GM23338 (cell line): ENCODE measurements at regions not wholly inside any gene's neighbourhood (a gene's known extent, or its start where the extent isn't known, plus 50 kb on each side); places are given as distances from the start of the nearest gene placed in this dataset.

Experiments
- ATAC-seq: fragments of 200-7000 bp; cut with Tn5 transposase; 3 replicates; pipeline ENCODE4 v1.9.1; 2020
- DNase-seq: peaks from one replicate; pipeline ENCODE4 v3.0.0-alpha.2; 2015; ENCODE audit warnings: low spot score
- H2AFZ ChIP-seq: fragments of 200-600 bp; sonication (generic); 2 replicates; pipeline ENCODE4 v1.8.0; 2016; ENCODE audit warnings: antibody characterized with exemption, mild to moderate bottlenecking, moderate library complexity
- H3F3A ChIP-seq: fragments of 200-600 bp; sonication (generic); replicated peaks from 2 replicates; pipeline ENCODE4 v1.8.0; 2017; ENCODE audit warnings: antibody characterized with exemption, mixed run types, low read depth
- H3K27ac ChIP-seq: fragments of 200-600 bp; sonication (generic); 2 replicates; pipeline ENCODE4 v1.6.1; 2016; ENCODE audit warnings: low read depth
- H3K27me3 ChIP-seq: fragments of 200-600 bp; sonication (generic); 2 replicates; pipeline ENCODE4 v1.8.0; 2016; ENCODE audit warnings: mild to moderate bottlenecking, mixed run types, moderate library complexity; ENCODE audit not compliant: insufficient read depth
- H3K36me3 ChIP-seq: fragments of 200-600 bp; sonication (generic); 2 replicates; pipeline ENCODE4 v1.8.0; 2016; ENCODE audit warnings: mild to moderate bottlenecking; ENCODE audit not compliant: insufficient read depth
- H3K4me1 ChIP-seq: fragments of 200-600 bp; sonication (generic); 2 replicates; pipeline ENCODE4 v1.8.0; 2016; ENCODE audit warnings: mild to moderate bottlenecking, moderate library complexity; ENCODE audit not compliant: insufficient read depth
- H3K4me2 ChIP-seq: fragments of 200-600 bp; sonication (generic); 2 replicates; pipeline ENCODE4 v1.7.1; 2017; ENCODE audit warnings: mixed run types
- H3K4me3 ChIP-seq: fragments of 200-600 bp; sonication (generic); 2 replicates; pipeline ENCODE4 v1.6.1; 2016; ENCODE audit warnings: mixed run types
- H3K79me2 ChIP-seq: fragments of 200-600 bp; sonication (generic); replicated peaks from 2 replicates; pipeline ENCODE4 v1.8.0; 2017; ENCODE audit warnings: mild to moderate bottlenecking; ENCODE audit not compliant: insufficient read depth
- H3K9me2 ChIP-seq: fragments of 200-600 bp; sonication (generic); 2 replicates; pipeline ENCODE4 v1.8.0; 2017; ENCODE audit not compliant: insufficient read depth
- H4K20me1 ChIP-seq: fragments of 200-600 bp; sonication (generic); replicated peaks from 2 replicates; pipeline ENCODE4 v1.8.0; 2017; ENCODE audit warnings: mild to moderate bottlenecking; ENCODE audit not compliant: insufficient read depth
- H3K27ac Mint-ChIP-seq: 2 replicates; pipeline ENCODE4 v1.8.0; 2020; ENCODE audit warnings: inconsistent platforms, mild to moderate bottlenecking, moderate library complexity, mixed read lengths
- H3K27me3 Mint-ChIP-seq: 3 replicates; pipeline ENCODE4 v1.8.0; 2022; ENCODE audit warnings: low read depth, mild to moderate bottlenecking, moderate library complexity, mixed read lengths, inconsistent platforms; ENCODE audit not compliant: insufficient read depth, poor library complexity
- H3K36me3 Mint-ChIP-seq: 3 replicates; pipeline ENCODE4 v1.8.0; 2021; ENCODE audit warnings: low read depth, mild to moderate bottlenecking, inconsistent platforms, moderate library complexity, mixed read lengths
- H3K4me1 Mint-ChIP-seq: 3 replicates; pipeline ENCODE4 v1.8.0; 2020; ENCODE audit warnings: mild to moderate bottlenecking, inconsistent platforms, mixed read lengths
- H3K4me3 Mint-ChIP-seq: 3 replicates; pipeline ENCODE4 v1.8.0; 2021; ENCODE audit warnings: moderate library complexity, mild to moderate bottlenecking, inconsistent platforms, mixed read lengths
- H3K9me3 Mint-ChIP-seq: 3 replicates; pipeline ENCODE4 v1.8.0; 2020; ENCODE audit warnings: moderate library complexity, mild to moderate bottlenecking, inconsistent platforms, mixed read lengths
- CREB1 ChIP-seq: fragments of 250-450 bp; sonication (Bioruptor Pico); IDR thresholded peaks from 2 replicates; pipeline ENCODE4 v1.5.0; 2020; ENCODE audit warnings: low read depth, mild to moderate bottlenecking, moderate library complexity
- EZH2 ChIP-seq: fragments of 200-600 bp; sonication (generic); IDR thresholded peaks from one replicate; pipeline ENCODE4 v1.8.0; 2017; ENCODE audit warnings: antibody characterized with exemption, mild to moderate bottlenecking, low read depth; ENCODE audit not compliant: unreplicated experiment
- EZH2phosphoT487 ChIP-seq: fragments of 200-600 bp; sonication (generic); IDR thresholded peaks from one replicate; pipeline ENCODE4 v1.8.1; 2018; ENCODE audit warnings: antibody characterized with exemption; ENCODE audit not compliant: unreplicated experiment
- JUNB ChIP-seq: IDR thresholded peaks from one replicate; pipeline ENCODE4 v1.6.1; 2016; ENCODE audit warnings: antibody characterized with exemption; ENCODE audit not compliant: unreplicated experiment
- NANOG ChIP-seq: IDR thresholded peaks from 2 replicates; pipeline ENCODE4 v1.6.1; 2016; ENCODE audit warnings: antibody characterized with exemption, borderline replicate concordance
- POLR2AphosphoS5 ChIP-seq: IDR thresholded peaks from 2 replicates; pipeline ENCODE4 v1.6.1; 2016; ENCODE audit warnings: antibody characterized with exemption, low read depth
- STAT1 ChIP-seq: IDR thresholded peaks from one replicate; pipeline ENCODE4 v1.6.1; 2016; ENCODE audit warnings: antibody characterized with exemption; ENCODE audit not compliant: unreplicated experiment
- ZNF114 ChIP-seq: fragments of 250-450 bp; sonication (Bioruptor Pico); IDR thresholded peaks from 2 replicates; pipeline ENCODE4 v1.5.0; 2020; ENCODE audit warnings: mild to moderate bottlenecking, moderate library complexity
- ZNF331 ChIP-seq: fragments of 250-450 bp; sonication (Bioruptor Pico); IDR thresholded peaks from 2 replicates; pipeline ENCODE4 v1.5.0; 2020; ENCODE audit warnings: low read depth, mild to moderate bottlenecking, moderate library complexity
- TF ChIP-seq, protein P1 (sequence below), 2 experiments: fragments of 200-600 bp in 1 of 2; sonication (generic) in 1 of 2; conservative IDR thresholded peaks; 2 replicates each; pipeline versions ENCODE4 v1.5.1 to v1.6.1; 2016 to 2017; ENCODE audit warnings: antibody characterized with exemption in 2 of 2, low read depth in 2 of 2, mild to moderate bottlenecking in 2 of 2, moderate library complexity in 1 of 2
- TF ChIP-seq, protein P2 (sequence below): IDR thresholded peaks from one replicate; pipeline ENCODE4 v1.6.1; 2018; ENCODE audit warnings: antibody characterized with exemption; ENCODE audit not compliant: unreplicated experiment
- TF ChIP-seq, protein P3 (sequence below): IDR thresholded peaks from 2 replicates; pipeline ENCODE4 v1.6.1; 2016; ENCODE audit warnings: antibody characterized with exemption

DNA sequence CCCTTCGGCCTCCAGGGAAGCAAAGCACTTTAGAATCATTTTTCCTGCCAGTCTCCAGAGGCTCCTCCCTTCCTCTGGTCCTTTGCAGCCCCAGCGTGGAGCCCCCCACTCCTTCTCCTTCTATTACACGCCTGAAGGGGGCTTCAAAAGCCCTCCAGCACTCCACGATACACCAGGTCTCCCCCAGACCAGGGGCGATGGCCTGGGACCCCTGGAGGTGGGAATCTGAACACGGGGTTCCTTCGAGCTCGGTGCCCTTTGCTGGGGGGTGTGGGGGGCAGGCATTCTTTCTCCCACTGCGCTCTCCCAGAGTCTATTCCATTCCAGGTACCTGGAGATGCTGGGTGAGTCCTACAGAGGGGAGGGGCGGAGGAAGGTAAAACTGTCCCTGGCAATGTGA lies 97.6 kb downstream of the HMX1 start (continued):
- TF ChIP-seq EZH2, result no peak
- TF ChIP-seq, protein P1, sequence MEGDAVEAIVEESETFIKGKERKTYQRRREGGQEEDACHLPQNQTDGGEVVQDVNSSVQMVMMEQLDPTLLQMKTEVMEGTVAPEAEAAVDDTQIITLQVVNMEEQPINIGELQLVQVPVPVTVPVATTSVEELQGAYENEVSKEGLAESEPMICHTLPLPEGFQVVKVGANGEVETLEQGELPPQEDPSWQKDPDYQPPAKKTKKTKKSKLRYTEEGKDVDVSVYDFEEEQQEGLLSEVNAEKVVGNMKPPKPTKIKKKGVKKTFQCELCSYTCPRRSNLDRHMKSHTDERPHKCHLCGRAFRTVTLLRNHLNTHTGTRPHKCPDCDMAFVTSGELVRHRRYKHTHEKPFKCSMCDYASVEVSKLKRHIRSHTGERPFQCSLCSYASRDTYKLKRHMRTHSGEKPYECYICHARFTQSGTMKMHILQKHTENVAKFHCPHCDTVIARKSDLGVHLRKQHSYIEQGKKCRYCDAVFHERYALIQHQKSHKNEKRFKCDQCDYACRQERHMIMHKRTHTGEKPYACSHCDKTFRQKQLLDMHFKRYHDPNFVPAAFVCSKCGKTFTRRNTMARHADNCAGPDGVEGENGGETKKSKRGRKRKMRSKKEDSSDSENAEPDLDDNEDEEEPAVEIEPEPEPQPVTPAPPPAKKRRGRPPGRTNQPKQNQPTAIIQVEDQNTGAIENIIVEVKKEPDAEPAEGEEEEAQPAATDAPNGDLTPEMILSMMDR (conservative IDR thresholded peaks at IDR 0.05; ENCODE audit: low read depth in 2 of 2), result no peak
- TF ChIP-seq ZNF114, result no peak
- TF ChIP-seq ZNF331 (CRISPR knock-in tag), result no peak
- no peak for TF ChIP-seq POLR2AphosphoS5

DNA sequence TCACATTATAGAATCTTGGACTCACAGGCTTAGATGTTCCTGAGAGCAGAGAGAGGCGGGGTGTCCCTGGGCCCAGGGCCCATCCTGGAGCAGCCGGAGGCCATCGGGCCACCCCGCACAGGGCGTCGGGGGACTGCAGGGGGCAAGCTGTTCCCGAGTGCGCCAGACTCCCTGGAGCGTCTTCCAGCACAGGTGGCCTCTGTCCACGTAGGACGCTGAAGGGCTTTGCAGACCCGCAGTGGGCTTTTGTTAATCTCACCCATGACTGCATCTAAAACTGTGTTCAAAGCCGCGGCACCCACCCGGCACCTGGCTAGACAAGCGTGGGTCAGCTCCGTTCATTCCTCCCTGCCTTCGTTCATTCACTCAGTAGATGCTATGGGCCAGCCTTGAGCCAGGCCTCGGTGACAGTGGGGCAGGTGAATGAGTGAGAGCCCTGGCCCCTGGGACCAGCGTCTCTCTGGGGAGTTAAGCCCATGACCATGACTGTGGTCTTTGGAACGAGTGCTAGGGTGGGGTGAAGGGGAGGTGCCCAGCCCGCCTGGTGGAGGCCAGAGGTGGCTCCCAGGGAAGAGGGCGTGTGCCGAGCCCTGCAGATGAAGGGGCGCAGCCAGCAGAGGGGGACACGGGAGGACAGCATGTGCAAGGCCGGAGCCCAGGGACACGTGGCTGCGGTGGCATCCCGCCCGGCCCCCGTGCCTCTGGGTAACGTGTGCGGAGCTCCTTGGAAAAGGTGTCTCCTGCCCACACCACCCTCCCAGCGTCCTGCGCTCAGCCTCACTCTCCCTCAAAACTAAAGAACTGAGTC lies 98.3 kb downstream of the HMX1 start:
- no peak overlapping the region for H3K27ac Mint-ChIP-seq
- DNase-seq (no peak), ATAC-seq (no peak)
- H4K20me1 ChIP-seq, result no peaks in the 10 kb centered on the region
- H3K9me3 Mint-ChIP-seq, result no peaks in the 10 kb centered on the region
- H3K9me2 ChIP-seq, result no peaks in the 10 kb centered on the region
- no peak overlapping the region for H2AFZ ChIP-seq
- H3K4me3 ChIP-seq, result no peak overlapping the region
- H3K36me3 ChIP-seq, result no peaks in the 10 kb centered on the region
- H3K27me3 Mint-ChIP-seq, result peaks cover 11% of the 10 kb centered on the region
- no peaks in the 10 kb centered on the region for H3K36me3 Mint-ChIP-seq
- no peak overlapping the region for H3K27ac ChIP-seq
- no peaks in the 10 kb centered on the region for H3K79me2 ChIP-seq
- no peak overlapping the region for H3K4me3 Mint-ChIP-seq
- TF ChIP-seq ZNF331 (CRISPR knock-in tag), result no peak
- TF ChIP-seq EZH2phosphoT487, result no peak
- no peak for TF ChIP-seq EZH2
- TF ChIP-seq, protein P1 (conservative IDR thresholded peaks at IDR 0.05; ENCODE audit: low read depth in 2 of 2), result no peak
- TF ChIP-seq, protein P2, sequence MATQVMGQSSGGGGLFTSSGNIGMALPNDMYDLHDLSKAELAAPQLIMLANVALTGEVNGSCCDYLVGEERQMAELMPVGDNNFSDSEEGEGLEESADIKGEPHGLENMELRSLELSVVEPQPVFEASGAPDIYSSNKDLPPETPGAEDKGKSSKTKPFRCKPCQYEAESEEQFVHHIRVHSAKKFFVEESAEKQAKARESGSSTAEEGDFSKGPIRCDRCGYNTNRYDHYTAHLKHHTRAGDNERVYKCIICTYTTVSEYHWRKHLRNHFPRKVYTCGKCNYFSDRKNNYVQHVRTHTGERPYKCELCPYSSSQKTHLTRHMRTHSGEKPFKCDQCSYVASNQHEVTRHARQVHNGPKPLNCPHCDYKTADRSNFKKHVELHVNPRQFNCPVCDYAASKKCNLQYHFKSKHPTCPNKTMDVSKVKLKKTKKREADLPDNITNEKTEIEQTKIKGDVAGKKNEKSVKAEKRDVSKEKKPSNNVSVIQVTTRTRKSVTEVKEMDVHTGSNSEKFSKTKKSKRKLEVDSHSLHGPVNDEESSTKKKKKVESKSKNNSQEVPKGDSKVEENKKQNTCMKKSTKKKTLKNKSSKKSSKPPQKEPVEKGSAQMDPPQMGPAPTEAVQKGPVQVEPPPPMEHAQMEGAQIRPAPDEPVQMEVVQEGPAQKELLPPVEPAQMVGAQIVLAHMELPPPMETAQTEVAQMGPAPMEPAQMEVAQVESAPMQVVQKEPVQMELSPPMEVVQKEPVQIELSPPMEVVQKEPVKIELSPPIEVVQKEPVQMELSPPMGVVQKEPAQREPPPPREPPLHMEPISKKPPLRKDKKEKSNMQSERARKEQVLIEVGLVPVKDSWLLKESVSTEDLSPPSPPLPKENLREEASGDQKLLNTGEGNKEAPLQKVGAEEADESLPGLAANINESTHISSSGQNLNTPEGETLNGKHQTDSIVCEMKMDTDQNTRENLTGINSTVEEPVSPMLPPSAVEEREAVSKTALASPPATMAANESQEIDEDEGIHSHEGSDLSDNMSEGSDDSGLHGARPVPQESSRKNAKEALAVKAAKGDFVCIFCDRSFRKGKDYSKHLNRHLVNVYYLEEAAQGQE, result no peak
- TF ChIP-seq NANOG, result no peak
- no peak for TF ChIP-seq CREB1 (CRISPR knock-in tag)
- no peak for TF ChIP-seq JUNB
- no peak for TF ChIP-seq STAT1
- TF ChIP-seq, protein P3, sequence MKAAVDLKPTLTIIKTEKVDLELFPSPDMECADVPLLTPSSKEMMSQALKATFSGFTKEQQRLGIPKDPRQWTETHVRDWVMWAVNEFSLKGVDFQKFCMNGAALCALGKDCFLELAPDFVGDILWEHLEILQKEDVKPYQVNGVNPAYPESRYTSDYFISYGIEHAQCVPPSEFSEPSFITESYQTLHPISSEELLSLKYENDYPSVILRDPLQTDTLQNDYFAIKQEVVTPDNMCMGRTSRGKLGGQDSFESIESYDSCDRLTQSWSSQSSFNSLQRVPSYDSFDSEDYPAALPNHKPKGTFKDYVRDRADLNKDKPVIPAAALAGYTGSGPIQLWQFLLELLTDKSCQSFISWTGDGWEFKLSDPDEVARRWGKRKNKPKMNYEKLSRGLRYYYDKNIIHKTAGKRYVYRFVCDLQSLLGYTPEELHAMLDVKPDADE, result no peak
- no peak for TF ChIP-seq ZNF114
- H3F3A ChIP-seq, result no peaks in the 10 kb centered on the region
- no peaks in the 10 kb centered on the region for H3K4me1 ChIP-seq
- no peak overlapping the region for H3K4me2 ChIP-seq
- H3K27me3 ChIP-seq, result no peaks in the 10 kb centered on the region
- peaks cover 12% of the 10 kb centered on the region for H3K4me1 Mint-ChIP-seq
